AG08396 (cell line): ENCODE measurements at regions not wholly inside any gene's neighbourhood (a gene's known extent, or its start where the extent isn't known, plus 50 kb on each side); places are given as distances from the start of the nearest gene placed in this dataset.

Experiments used
- DNase-seq: peaks from one replicate; pipeline ENCODE4 v3.0.0; 2012; ENCODE audit warnings: low spot score, mixed read lengths

GRCh38 chr12:45669792-45670191, 59.7 kb upstream of the ARID2 start:
- DNase-seq, result no peak

GRCh38 chr12:45670346-45671065, 59.0 kb upstream of the ARID2 start:
- DNase-seq, result no peak

- peak; percentile 34 for DNase-seq
Observed at GRCh38 chr12:45671254-45671653, 58.3 kb upstream of the ARID2 start.

- peak; percentile 57 for DNase-seq
Observed at GRCh38 chr12:45674181-45674977, 55.1 kb upstream of the ARID2 start.

- DNase-seq, result no peak
Observed at GRCh38 chr12:45675534-45675933, 54.0 kb upstream of the ARID2 start.
